ENCODE measurements at regions not wholly inside any gene's neighbourhood (a gene's known extent, or its start where the extent isn't known, plus 50 kb on each side); places are given as distances from the start of the nearest gene placed in this dataset.

GRCh38 chr3:115475178-115476041 is 147.9 kb upstream of the GAP43 start:
- no peak for TF ChIP-seq CTCF (IDR thresholded peaks at IDR 0.05)
- no peak for TF ChIP-seq ZFX (IDR thresholded peaks at IDR 0.05; ENCODE audit: borderline replicate concordance)
